Ecto neural progenitor cell (in vitro differentiated cells): ENCODE measurements at regions not wholly inside any gene's neighbourhood (a gene's known extent, or its start where the extent isn't known, plus 50 kb on each side); places are given as distances from the start of the nearest gene placed in this dataset.
"Not testable (repeated sequence)": the region's sequence is repeated elsewhere in the genome, so short reads cannot be mapped to it uniquely, and the experiment has no call there.

Experiments
- DNase-seq: peaks from one replicate; pipeline ENCODE4 v3.0.0-alpha.2; 2018; ENCODE audit warnings: low spot score

DNA sequence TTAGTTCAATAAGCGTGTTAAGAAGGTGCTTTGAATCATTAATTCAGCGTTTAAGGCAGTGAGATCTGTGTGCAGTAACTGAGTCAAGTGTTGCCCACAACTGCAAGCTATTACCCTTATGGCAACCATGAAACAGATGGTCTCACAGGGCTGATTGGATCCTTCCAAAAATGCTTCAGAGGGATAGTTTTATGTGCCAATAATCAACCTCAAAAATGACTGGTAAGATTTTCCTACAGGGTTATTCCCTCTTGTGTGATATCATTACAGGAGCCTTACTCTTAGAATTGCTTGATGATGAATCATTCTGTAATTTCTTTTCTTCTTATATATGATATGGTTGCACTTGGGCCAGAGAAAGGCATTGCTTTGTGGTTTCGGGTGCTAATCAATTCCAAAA lies 1299.2 kb upstream of the ATXN8OS start:
- no peak for DNase-seq

DNA sequence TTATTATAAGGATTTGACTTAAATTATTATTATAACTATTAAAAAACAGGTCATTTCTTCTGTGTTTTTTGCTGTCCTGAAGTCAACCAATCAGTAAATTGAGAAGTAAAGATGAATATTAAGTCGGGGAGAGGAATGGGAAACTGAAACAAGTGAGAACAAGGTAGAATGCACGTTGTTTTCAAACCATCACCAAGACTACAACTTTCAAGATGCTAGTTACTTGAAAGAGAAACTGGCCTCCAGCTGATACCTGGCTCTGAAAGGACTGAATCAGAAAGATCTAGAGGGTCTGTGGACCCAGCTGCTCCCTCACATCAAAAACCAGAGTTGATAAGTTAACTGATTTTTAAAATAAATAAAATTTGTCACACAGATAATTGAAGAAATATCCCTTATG lies 1301.5 kb upstream of the ATXN8OS start:
- DNase-seq = no peak

DNA sequence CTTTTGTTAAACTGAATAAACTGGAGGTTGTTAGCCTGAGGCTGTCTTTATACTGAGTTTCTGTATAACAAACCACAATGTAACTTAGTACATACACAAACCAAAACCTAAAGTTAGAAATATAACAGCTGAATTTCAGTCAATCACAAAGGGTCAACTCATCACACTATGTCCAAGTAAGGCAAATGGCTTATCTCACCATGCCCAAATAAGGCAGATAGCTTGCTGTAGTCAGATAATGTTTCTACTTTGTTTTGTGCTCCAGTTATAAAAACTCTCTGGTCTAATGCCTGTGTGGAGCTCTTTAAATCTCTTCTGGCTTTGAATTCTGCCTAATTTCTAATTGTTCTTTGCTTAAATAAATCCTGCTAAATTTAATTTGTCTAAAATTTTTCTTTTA lies 1323.4 kb upstream of the ATXN8OS start:
- no peak for DNase-seq

DNA sequence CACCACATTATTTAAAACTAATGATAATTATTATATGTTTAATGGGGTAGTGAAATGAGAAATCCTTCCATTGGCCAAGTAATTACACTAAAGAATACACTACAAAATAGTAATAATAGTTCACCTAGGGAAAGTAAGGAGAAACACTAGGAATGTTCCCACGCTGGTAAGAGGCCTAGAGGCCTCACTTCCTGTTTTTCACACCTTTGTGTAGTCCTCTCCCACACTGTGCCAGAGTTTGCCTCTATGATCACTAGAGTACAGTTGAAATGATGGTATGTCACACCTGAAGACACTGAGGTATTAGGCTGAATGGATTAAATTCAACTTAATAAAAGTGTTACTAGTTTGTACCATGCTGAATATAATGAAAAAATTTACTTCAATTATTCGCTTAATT lies 1348.0 kb upstream of the ATXN8OS start:
- no peak for DNase-seq

DNA sequence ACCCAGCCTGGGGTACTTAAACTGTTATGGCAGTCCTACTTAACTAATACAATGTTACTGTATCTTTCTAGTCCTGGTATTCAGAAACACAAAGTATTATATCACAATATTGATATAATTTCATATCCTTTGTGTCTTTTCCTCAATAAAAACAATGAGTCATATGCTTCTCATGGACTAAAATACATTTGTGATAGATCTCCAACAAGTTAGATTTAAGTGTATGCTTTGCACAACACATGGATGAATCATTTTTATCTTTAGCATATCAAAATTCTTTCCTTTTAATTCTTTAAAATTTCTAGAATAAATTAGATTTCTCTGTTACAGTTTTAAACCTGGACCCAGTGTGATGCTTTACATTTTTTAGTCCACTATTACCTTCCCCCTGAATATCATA lies 1357.8 kb upstream of the ATXN8OS start:
- DNase-seq = no peak

DNA sequence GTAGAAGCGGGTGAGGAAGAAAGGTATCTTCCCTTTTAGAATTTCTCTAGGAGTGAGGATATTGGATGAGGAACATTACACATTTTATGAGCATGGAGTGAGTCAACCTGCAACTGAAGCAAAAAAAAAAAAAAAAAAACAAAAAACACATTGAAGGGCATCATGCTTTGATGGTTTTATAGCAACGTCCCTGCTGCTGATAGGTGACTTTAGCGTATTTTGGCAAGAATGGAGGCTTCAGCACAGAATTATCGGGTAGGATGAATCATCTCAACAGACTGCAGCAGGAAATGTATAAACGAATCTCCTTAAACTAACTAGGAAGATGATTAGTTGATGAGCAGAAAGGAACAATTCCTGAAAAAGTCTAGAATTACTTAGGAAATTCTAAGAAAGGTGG lies 1359.6 kb upstream of the ATXN8OS start:
- DNase-seq = no peak

DNA sequence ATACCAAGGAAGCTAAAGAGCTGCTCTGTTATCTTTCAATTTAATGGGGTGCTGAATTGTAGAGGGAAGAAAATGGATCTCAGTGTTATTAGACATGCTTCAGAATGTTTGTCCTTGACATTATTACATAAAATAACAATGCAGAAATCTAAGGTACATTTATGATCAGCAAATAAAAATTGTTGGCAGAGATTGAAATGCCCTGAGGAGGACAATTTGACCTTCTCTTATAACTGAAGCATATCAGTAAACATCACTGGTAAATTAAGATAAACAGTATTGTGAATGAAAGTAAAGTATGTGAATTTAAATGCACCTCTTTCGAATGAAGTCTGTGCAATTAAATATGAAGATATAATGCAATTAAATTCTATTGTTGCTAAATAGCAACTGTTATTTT lies 1362.1 kb upstream of the ATXN8OS start:
- no peak for DNase-seq

DNA sequence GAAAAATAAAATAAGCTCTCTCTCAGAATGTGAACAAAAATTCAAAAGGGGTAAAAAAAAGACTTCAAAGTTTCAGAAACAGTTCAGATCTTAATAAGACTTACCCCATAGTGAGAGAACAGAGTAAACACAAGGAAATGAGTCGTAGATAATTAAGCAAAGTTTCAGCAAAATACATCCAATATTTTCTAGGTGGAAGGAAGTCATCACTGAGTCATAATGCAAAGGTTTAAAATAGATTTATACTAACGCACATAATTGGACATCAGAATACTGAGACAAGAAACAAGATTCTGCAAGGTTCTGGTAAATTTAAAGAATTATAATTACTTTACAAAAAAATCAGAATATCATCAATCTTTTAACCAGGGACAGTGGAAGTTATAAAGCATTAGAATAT lies 1370.7 kb upstream of the ATXN8OS start:
- DNase-seq = no peak

DNA sequence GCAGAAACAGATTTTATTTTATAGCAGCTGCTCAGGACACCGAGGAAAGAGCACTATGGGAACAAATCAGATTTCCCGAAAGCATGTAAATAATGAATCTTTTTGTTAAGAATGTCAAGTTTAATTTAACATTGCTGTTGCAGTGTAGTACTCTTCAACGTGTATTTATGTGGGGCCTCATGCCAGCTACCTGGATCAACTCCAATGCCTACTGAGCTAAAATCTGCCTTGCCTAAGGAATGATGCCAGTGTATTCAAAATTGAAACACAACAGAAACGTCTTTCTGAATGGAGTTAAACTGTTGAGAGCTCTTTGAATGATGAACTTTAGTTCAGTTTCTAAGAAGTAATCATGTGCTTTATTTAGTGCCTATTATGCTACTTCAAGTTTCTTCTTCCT lies 1379.8 kb upstream of the ATXN8OS start:
- no peak for DNase-seq

DNA sequence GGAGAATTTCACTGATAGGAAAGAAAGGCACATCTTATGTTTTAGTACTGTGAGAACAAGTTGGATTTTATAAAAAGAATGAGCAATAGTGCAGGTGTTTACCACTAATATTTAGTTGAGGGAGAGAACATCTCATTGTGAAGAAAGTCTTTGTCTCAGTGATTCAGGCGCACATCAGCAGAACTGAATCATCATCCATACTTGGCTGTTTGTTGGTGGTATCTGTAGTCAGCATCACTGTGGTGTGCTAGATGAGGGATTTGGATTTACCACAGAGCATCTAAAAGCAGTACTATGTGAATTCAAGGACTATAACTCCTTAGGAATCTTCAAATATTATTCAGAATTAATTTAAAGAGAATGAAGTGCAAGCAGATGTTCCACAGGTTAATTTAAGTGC lies 1380.5 kb upstream of the ATXN8OS start:
- no peak for DNase-seq

DNA sequence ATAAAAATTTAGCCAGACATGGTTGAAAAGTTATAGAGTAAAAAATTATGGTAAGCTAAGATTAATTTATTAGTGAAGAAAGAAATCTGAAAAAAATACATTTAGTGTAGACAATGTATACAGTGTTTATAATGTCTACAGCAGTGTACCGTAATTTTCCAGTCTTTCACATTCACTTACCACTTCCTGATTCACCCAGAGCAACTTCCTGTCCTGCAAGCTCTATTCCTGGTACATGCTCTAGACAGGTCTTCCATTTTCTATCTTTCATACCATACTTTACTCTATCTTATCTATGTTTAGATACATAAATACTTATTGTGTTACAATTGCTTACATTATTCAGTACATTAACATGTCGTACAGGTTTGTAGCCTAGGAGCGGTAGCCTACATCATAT lies 1387.8 kb upstream of the ATXN8OS start:
- DNase-seq = no peak

DNA sequence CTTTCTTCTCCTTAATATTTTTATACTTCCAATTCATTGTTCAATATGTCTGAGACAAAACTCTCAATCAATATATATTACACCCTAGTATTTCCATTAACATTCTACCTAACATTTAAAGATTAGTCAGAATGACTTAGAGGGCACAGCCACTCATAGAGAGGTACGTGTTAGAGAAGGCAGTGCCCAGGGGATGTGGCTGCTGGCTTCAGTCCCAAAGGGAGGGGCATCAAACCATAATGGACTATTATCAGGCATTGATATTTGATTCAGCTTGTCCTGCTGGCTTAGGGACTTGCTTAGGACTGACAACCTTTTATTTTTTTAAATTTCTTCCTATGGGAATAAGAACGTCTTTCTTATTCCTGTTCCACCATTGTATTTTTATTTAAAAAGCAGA lies 1392.0 kb upstream of the ATXN8OS start:
- no peak for DNase-seq

DNA sequence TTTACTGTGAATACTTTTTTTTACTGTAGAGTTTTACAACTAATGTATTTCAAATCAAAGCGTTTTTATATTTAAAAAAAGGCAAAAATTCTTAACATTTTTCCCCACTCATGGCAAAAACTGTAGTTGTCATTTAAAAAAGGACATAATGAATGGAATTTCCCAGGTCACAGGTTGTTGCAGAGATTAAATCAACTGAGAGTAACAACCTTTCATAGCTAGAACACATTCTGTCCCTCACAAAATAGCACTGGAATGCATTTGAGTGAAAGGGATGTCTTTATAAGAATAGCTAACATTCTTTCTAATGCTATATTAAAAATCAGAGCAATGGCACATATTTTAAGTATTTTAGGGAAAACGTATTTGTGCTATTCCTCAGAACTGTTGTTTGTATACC lies 1393.3 kb upstream of the ATXN8OS start:
- DNase-seq = no peak

DNA sequence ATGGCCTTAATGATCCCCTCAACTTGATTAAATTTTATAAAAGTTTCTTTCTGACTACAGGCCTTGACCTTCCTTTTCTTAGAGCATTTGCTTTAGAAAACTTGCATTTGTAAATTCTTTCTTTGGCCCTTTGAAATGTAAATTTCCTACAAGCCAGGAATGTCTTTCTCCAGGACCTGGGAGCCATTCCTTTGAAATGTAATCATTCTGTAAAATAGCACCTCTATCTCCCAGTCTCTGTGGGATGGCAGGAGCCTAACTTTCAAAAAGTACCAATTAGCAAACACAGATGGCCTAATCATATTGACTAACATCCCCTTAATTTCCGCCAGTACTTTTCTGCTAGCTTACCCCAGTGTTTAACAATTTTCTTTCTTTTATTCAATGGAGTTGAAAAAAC lies 1394.2 kb upstream of the ATXN8OS start:
- DNase-seq = no peak

DNA sequence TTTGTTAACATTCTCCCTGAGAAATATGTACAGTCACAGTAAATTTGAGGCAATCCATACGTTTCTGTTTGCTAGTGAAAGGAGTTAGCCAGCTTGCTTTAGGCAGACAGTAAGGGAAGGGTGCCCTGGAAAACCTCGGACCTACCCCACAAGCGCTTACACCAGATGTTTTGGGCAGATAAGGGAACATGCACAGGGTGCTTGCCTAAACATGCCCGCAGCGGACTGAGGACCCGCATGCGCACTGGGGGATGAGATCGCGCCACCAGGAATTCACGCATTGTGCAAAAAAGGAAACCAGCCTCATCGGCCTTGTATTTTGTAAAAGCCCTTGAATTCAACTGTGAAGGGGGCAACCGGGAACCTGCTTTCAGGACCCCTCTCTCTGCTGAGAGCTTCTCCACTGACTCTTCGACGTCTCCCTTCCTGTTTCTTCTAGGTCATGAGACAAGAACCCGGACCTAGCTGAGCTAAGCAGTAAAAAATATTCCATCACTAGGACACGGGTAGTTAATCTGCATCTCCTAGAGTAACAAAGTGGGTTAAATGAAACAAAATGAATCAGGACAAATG lies 1399.2 kb upstream of the ATXN8OS start:
- no peak for DNase-seq

DNA sequence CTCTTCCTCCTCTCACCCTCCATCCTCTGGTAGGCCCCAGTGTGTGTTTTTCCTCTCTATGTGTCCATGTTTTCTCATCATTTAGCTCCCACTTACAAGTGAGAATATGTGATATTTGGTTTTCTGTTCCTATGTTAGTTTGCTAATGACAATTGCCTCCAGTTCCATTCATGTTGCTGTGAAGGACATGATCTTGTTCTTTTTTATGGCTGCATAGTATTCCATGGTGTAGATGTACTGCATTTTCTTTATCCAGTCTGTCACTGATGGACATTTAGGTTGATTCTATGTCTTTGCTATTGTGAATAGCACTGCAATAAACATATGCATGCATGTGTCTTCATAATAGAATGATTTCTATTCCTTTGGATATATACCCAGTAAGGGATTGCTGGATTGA lies 1401.6 kb upstream of the ATXN8OS start:
- DNase-seq = not testable (repeated sequence)

DNA sequence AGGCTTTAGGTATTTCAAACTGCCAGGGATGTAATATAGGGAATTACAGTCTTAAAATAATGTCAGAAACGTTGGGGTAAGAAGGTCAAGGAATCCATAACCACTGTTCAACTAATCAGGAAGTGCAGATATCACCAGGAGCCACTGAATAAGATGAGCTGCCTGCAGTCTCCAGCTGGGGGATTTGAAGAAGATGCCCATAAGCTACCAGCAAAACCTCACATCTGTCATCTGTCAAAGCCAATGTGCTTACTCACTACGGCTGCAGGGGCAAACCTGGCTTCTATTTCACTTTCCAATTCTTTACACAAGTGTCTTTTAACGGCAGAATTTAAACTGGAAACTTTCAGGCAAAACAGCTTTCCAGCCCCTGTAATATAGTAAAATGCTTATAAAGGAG lies 1410.1 kb upstream of the ATXN8OS start:
- DNase-seq = no peak

DNA sequence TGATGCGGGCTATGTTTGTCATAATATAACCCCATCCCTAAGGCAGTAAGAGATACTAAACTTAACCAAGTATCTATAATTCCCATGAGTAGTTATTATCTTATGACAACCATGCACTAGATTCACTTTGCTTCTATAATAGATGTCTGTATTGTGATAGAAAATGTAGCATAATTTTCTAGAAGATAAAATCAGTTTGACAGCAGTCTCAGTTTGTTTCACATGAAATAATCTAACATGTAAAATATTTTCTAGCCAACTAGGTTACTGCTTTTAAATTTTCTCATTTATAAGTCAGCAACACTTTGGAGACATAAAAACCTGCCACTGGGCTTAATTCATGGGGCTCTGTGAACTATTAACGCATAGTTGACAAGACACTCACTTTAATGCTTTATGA lies 1410.7 kb upstream of the ATXN8OS start:
- no peak for DNase-seq

DNA sequence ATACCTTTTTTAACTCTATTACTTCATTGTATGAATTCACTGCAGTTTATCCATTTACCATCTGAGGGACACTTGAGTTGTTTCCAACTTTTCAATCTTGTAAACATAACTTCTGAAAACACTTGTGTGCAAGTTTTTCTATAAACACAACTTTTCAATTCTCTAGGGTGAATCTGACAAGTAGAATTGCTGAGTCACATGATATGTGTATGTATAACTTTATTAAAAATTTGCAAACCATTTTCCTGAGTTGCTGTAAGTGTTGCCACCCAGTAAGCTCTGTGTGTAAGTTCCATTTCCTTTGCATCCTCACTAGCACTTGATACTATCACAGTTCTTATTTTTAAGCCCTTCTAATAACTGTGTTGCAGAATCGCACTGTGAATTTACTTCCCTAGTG lies 1415.6 kb upstream of the ATXN8OS start:
- DNase-seq = no peak

DNA sequence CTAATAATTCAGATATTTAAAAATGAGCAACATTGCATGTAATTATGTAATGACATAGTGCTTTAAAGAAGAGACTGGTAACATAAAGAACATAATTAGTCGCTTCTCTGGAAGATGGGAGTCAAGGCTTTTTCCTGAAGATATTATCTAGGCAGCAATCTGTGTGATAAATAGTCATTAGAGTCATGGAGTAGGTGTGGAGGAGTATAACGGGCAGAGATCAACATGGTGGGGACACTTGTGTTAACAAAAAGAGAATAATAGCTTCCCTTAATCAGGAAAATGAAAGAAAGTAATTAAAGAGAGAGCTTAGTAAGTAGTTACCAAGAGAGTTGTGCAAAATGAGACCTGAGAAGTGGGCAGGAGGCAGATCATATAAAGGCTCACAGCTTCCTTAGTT lies 1417.1 kb upstream of the ATXN8OS start:
- no peak for DNase-seq

DNA sequence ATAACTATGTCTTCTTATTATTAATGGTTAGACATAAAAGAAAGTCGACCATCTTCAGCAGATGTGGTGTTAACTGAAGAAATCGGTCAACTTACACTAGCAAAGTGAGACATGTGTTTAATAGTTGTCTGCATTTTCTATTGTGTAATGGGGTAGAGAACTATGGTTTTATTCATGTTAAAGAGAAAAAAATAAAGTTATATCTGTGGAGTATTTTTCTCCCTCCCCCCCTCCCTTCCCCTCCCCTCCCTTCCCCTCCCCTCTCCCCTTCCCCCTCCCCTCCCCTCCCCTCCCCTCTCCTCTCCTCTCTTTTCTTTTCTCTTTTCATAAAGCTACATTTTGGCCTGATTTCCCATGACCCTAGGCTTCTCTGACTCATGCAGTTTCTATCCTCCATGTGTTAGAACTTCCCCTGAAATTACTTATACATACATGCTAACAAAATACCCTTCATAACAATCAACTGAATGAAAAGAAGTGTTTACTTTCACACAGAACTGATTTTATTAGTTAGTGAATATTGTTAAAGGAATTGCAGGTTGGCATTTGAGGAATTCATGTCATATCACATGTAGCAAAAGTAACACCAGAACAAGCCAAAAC lies 1431.0 kb upstream of the ATXN8OS start:
- no peak for DNase-seq

DNA sequence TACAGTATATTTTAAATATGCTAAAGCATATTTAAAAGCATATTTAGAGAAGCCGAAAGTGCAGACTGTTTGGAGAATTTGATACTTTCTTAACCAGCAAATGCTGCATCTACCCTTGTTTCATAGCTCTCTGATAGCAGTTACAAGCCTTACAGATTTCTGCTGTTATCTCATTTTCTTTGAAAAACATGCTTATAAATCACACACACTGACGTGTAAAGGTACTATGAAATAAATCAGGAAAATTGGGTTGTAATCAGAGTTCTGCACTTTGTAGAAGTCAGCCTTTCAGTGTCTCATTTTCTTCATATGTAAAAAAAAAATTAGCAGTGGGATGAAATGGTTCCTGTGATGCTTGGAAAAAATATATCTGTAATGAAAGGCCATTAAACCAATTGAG lies 1432.4 kb upstream of the ATXN8OS start:
- no peak for DNase-seq

DNA sequence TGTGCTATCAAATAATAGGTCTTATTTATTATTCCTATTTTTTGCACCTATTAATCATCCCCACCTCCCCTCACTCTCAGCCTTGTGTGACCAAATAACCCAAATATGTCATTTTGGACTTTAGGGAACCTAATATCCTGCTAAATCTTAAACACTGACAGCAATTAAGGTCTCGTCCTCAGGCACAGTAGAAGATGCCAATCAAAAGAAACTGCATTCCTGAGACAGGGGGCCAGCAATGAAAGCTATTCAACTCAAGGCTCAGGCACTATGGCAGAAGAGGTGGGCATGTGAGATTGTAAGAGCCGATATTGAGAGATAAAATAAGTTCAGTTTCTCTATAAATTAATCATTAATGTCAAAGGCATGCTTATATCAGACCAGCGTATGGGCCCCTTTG lies 1437.7 kb upstream of the PCDH9 start:
- DNase-seq = no peak

DNA sequence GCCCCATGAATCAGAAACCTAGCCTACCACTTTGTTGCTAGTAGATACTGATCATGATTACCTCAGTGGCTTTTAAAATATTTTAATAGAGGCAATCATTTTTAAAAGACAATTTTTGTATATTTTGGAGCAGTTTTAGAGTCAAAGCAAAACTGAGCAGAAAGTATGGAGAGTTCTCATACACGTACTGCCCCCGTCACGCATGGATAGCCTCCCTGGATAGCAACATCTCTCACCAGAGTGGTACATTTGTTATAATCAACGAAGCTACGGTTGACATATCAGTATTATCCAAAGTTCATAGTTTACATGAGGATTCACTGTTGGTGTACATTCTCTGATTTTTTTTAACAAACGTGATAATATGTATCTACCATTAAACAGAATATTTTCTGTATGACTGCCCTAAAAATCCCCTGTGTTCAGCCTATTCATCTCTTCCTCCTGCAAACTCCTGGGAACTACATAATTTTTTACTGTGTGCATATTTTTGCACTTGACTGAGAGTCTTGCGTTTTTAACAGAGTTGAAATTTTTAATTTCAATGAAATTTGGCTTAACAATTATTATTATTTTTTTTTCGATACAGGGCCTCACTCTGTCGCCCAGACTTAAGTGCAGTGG lies 1436.8 kb upstream of the PCDH9 start:
- no peak for DNase-seq
